K562 (cell line): ENCODE measurements at regions not wholly inside any gene's neighbourhood (a gene's known extent, or its start where the extent isn't known, plus 50 kb on each side); places are given as distances from the start of the nearest gene placed in this dataset.

Experiments
- ATAC-seq: fragments of 200-7000 bp; cut with Tn5 transposase; 3 replicates; pipeline ENCODE4 v1.9.1; 2020; ENCODE audit warnings: moderate library complexity
- BruUV-seq: library from RNA; stranded (reverse); fragments of 400-500 nt; replicated peaks from 2 replicates; lab custom pipeline; 2021; lab: Mats Ljungman, UMichigan
- CTCF ChIA-PET: fragments of 300-600 bp; formaldehyde crosslinking; extraction: SDS; loops from one replicate; lab custom pipeline; 2021; ENCODE audit warnings: low intra/inter-chr PET ratio; lab: Yijun Ruan, JAX
- POLR2A ChIA-PET: fragments of 300-600, 350-650 bp; sonication (Branson Sonifier 250); formaldehyde crosslinking; extraction: SDS; loops from one replicate; lab custom pipeline; 2021; ENCODE audit warnings: antibody characterized with exemption, inconsistent platforms; lab: Yijun Ruan, JAX
- DNase-seq, 4 experiments: peaks; one replicate each; pipeline versions ENCODE4 v3.0.0 to v3.0.0-alpha.2; 2011 to 2018; ENCODE audit warnings: low spot score in 3 of 4, mixed read lengths in 3 of 4; ENCODE audit errors: extremely low read depth in 1 of 4
- FAIRE-seq: peaks from 2 replicates; lab custom pipeline; 2011; peaks lifted over from hg19 to GRCh38; lab: Jason Lieb, UNC
- H2AFZ ChIP-seq: 2 replicates; pipeline ENCODE4 v1.6.0; 2011; ENCODE audit warnings: low read depth, low read length, control low read depth, inconsistent platforms
- H3K27ac ChIP-seq: fragments of 200-600 bp; 3 replicates; pipeline ENCODE4 v1.8.0; 2011; ENCODE audit warnings: low read depth, mild to moderate bottlenecking, control low read depth, inconsistent platforms, low read length, moderate library complexity, mixed read lengths; ENCODE audit errors: extremely low read depth
- H3K27me3 ChIP-seq, 2 experiments: fragments of 300-600 bp in 1 of 2; 2 replicates in 1 of 2; 3 replicates in 1 of 2; pipeline versions ENCODE4 v1.6.0 to v1.8.0; 2011; ENCODE audit warnings: inconsistent platforms in 2 of 2, low read length in 2 of 2, mild to moderate bottlenecking in 1 of 2, mixed read lengths in 1 of 2, moderate library complexity in 1 of 2; ENCODE audit not compliant: control insufficient read depth in 2 of 2, insufficient read depth in 2 of 2
- H3K36me3 ChIP-seq: fragments of 300-600 bp; 3 replicates; pipeline ENCODE4 v1.8.0; 2011; ENCODE audit warnings: mild to moderate bottlenecking, low read length, inconsistent platforms; ENCODE audit not compliant: control insufficient read depth, insufficient read depth
- H3K4me1 ChIP-seq, 2 experiments: fragments of 200-600 bp in 1 of 2; replicated peaks in 1 of 2; 2 replicates in 1 of 2; 3 replicates in 1 of 2; pipeline versions ENCODE4 v1.5.1 to v1.8.0; 2011; ENCODE audit warnings: inconsistent platforms in 2 of 2, low read length in 2 of 2, mild to moderate bottlenecking in 1 of 2, mixed read lengths in 1 of 2, moderate library complexity in 1 of 2; ENCODE audit not compliant: control insufficient read depth in 2 of 2, insufficient read depth in 2 of 2
- H3K4me2 ChIP-seq: 2 replicates; pipeline ENCODE4 v1.6.1; 2011; ENCODE audit warnings: low read length, control low read depth, inconsistent platforms, mixed read lengths; ENCODE audit not compliant: insufficient read depth
- H3K4me3 ChIP-seq: fragments of 200-600 bp; sonication (generic), shearing (Covaris generic); 2 replicates; pipeline ENCODE4 v1.5.1; 2016; ENCODE audit warnings: control low read depth, inconsistent platforms
- H3K79me2 ChIP-seq: fragments of 200-600 bp; 3 replicates; pipeline ENCODE4 v1.8.0; 2011; ENCODE audit warnings: low read length, inconsistent platforms; ENCODE audit not compliant: control insufficient read depth, insufficient read depth
- H3K9ac ChIP-seq, 2 experiments: 2 replicates each; pipeline versions ENCODE4 v1.6.0 to v1.6.1; 2011; ENCODE audit warnings: low read depth in 2 of 2, low read length in 2 of 2, control low read depth in 1 of 2, inconsistent platforms in 1 of 2, mild to moderate bottlenecking in 1 of 2, mixed read lengths in 1 of 2; ENCODE audit not compliant: insufficient read depth in 1 of 2
- H3K9me1 ChIP-seq: one replicate; pipeline ENCODE4 v1.6.0; 2011; ENCODE audit warnings: inconsistent platforms, mild to moderate bottlenecking, low read length, moderate library complexity; ENCODE audit not compliant: control insufficient read depth, insufficient read depth
- H3K9me3 ChIP-seq: replicated peaks from 2 replicates; pipeline ENCODE4 v1.5.1; 2011; ENCODE audit warnings: low read depth, low read length, inconsistent platforms; ENCODE audit not compliant: control insufficient read depth, insufficient read depth
- H4K20me1 ChIP-seq: replicated peaks from 2 replicates; pipeline ENCODE4 v1.6.1; 2011; ENCODE audit warnings: low read length, inconsistent platforms, mixed read lengths; ENCODE audit not compliant: control insufficient read depth, insufficient read depth
- HNRNPH1 ChIP-seq: fragments of 200-400 bp; formaldehyde crosslinking; optimal IDR thresholded peaks from 2 replicates; pipeline ENCODE3; 2017; ENCODE audit warnings: low read depth, mild to moderate bottlenecking, low read length, moderate library complexity
- POLR3G ChIP-seq: IDR thresholded peaks from 2 replicates; pipeline ENCODE4 v1.6.1; 2011; ENCODE audit not compliant: insufficient read length, insufficient replicate concordance; ENCODE audit errors: extremely low read depth
- ZFP91 ChIP-seq: sonication (generic); formaldehyde crosslinking; IDR thresholded peaks from 2 replicates; pipeline ENCODE4 v1.8.0; 2022; ENCODE audit warnings: mild to moderate bottlenecking, missing genetic modification reagents
- ZNF561 ChIP-seq: fragments of 450-650 bp; formaldehyde crosslinking; conservative IDR thresholded peaks from 2 replicates; pipeline ENCODE4 v1.4.0; 2020; ENCODE audit warnings: mild to moderate bottlenecking, moderate library complexity
- WGBS: fragments of 100-300 bp; shearing (Covaris generic); methylation state at CpG from one replicate; pipeline ENCODE4 v1.1.6; 2016; ENCODE audit warnings: low coverage, mixed read lengths; ENCODE audit not compliant: insufficient coverage; ENCODE audit errors: missing lambda C conversion rate; 5-methylcytosine and 5-hydroxymethylcytosine counted together
- in situ Hi-C: fragments of 300-500 bp; cut with MboI; formaldehyde crosslinking; loops from 4 replicates; pipeline ENCODE4 v1.15.0; 2018; ENCODE audit warnings: inconsistent platforms, mixed read lengths
- intact Hi-C: fragments of 100-400 bp; cut with micrococcal nuclease; formaldehyde crosslinking; loops from 2 replicates; pipeline ENCODE4 v1.14.2; 2022

GRCh38 chr10:130962240-130963051, 349.1 kb downstream of the TCERG1L start:
- DNase-seq = no peak
- no peaks in the 10 kb centered on the region for H3K36me3 ChIP-seq
- H3K4me3 ChIP-seq = no peak overlapping the region
- FAIRE-seq = no peak
- no peaks in the 10 kb centered on the region for H3K4me1 ChIP-seq
- TF ChIP-seq POLR3G (no peak), ZFP91 (CRISPR knock-in tag) (no peak), ZNF561 (CRISPR knock-in tag) (no peak), HNRNPH1 (no peak)
- ChIA-PET POLR2A (no interaction called here), CTCF (no interaction called here)
- in situ Hi-C loops (no loop called here), intact Hi-C loops (no loop called here)
- H3K27ac ChIP-seq = no peak overlapping the region
- under 1% methylated on average over 16 of the region's 19 CpGs for WGBS
- H3K27me3 ChIP-seq = peaks cover 0 to 11% of the 10 kb centered on the region in 2 experiments; a peak in 1 of 5 replicates
- no peaks in the 10 kb centered on the region for H3K79me2 ChIP-seq
- no peak overlapping the region for H2AFZ ChIP-seq
- no peak for ATAC-seq
- H3K9ac ChIP-seq = no peak overlapping the region
- H3K4me2 ChIP-seq = no peak overlapping the region
- no TSS peak for BruUV-seq
- no peaks in the 10 kb centered on the region for H3K9me1 ChIP-seq
- H4K20me1 ChIP-seq = 0 out of 2 replicates have a peak, but pooled peaks cover 5% of the 10 kb centered on the region
- no peaks in the 10 kb centered on the region for H3K9me3 ChIP-seq
